Neutrophil (primary cell): ENCODE measurements at regions not wholly inside any gene's neighbourhood (a gene's known extent, or its start where the extent isn't known, plus 50 kb on each side); places are given as distances from the start of the nearest gene placed in this dataset.

ENCODE experiments used
- H3K27ac ChIP-seq: fragments of 200-600 bp; sonication (generic); 2 replicates; pipeline ENCODE4 v1.5.1; 2016; ENCODE audit warnings: mild to moderate bottlenecking, moderate library complexity
- H3K27me3 ChIP-seq: fragments of 200-600 bp; sonication (generic); 2 replicates; pipeline ENCODE4 v1.6.0; 2016; ENCODE audit warnings: mild to moderate bottlenecking
- H3K36me3 ChIP-seq: fragments of 200-600 bp; sonication (generic); 2 replicates; pipeline ENCODE4 v1.5.1; 2017
- H3K4me1 ChIP-seq, 2 experiments: fragments of 200-600 bp in 1 of 2; sonication (generic) in 1 of 2; 1 replicate in 1 of 2; 2 replicates in 1 of 2; pipeline versions ENCODE4 v1.5.1 to v1.6.1; 2013 to 2016; ENCODE audit warnings: low read depth in 1 of 2, low read length in 1 of 2, mild to moderate bottlenecking in 1 of 2, moderate library complexity in 1 of 2; ENCODE audit not compliant: control insufficient read depth in 1 of 2, insufficient read depth in 1 of 2
- H3K4me3 ChIP-seq, 2 experiments: fragments of 200-600 bp in 1 of 2; sonication (generic) in 1 of 2; 1 replicate in 1 of 2; 2 replicates in 1 of 2; pipeline ENCODE4 v1.5.1; 2013 to 2016; ENCODE audit warnings: low read depth in 1 of 2, low read length in 1 of 2, mild to moderate bottlenecking in 1 of 2, moderate library complexity in 1 of 2
- H3K9me3 ChIP-seq: fragments of 200-600 bp; sonication (generic); 2 replicates; pipeline ENCODE4 v1.5.1; 2016
- CTCF ChIP-seq: fragments of 200-600 bp; sonication (generic); IDR thresholded peaks from 2 replicates; pipeline ENCODE4 v1.5.1; 2016; ENCODE audit warnings: antibody characterized with exemption

GRCh38 chr15:95350908-95351307 lies 979.6 kb upstream of the NR2F2 start:
- Histone ChIP-seq H3K27ac (no peak overlapping the region), H3K4me1 (no peaks in the 10 kb centered on the region), H3K27me3 (no peaks in the 10 kb centered on the region), H3K9me3 (no peaks in the 10 kb centered on the region), H3K36me3 (no peaks in the 10 kb centered on the region), H3K4me3 (no peak overlapping the region)
- no peak for TF ChIP-seq CTCF

- no peaks in the 10 kb centered on the region for H3K27me3 ChIP-seq
- H3K36me3 ChIP-seq = no peaks in the 10 kb centered on the region
- H3K9me3 ChIP-seq = no peaks in the 10 kb centered on the region
- no peak overlapping the region for H3K27ac ChIP-seq
- TF ChIP-seq CTCF = no peak
- H3K4me1 ChIP-seq = no peaks in the 10 kb centered on the region
- no peak overlapping the region for H3K4me3 ChIP-seq
Observed at GRCh38 chr15:95352631-95353187, 977.8 kb upstream of the NR2F2 start.

GRCh38 chr15:95353512-95353911 lies 977.0 kb upstream of the NR2F2 start:
- H3K9me3 ChIP-seq = no peaks in the 10 kb centered on the region
- no peaks in the 10 kb centered on the region for H3K36me3 ChIP-seq
- H3K4me1 ChIP-seq = no peaks in the 10 kb centered on the region
- H3K27me3 ChIP-seq = no peaks in the 10 kb centered on the region
- no peak overlapping the region for H3K4me3 ChIP-seq
- H3K27ac ChIP-seq = no peak overlapping the region
- TF ChIP-seq CTCF = no peak

- TF ChIP-seq CTCF = no peak
Observed at GRCh38 chr15:95359966-95360365, 970.5 kb upstream of the NR2F2 start.

GRCh38 chr15:95362306-95362705 lies 968.2 kb upstream of the NR2F2 start:
- Histone ChIP-seq H3K36me3 (no peaks in the 10 kb centered on the region), H3K27ac (no peak overlapping the region), H3K9me3 (no peaks in the 10 kb centered on the region), H3K27me3 (no peaks in the 10 kb centered on the region), H3K4me3 (no peak overlapping the region), H3K4me1 (no peaks in the 10 kb centered on the region)
- no peak for TF ChIP-seq CTCF

More at GRCh38 chr15:95359966-95360365, 970.5 kb upstream of the NR2F2 start:
- Histone ChIP-seq H3K4me1 (no peaks in the 10 kb centered on the region), H3K27me3 (no peaks in the 10 kb centered on the region), H3K36me3 (no peaks in the 10 kb centered on the region), H3K4me3 (no peak overlapping the region), H3K27ac (no peak overlapping the region), H3K9me3 (no peaks in the 10 kb centered on the region)

- TF ChIP-seq CTCF = no peak
- Histone ChIP-seq H3K27me3 (no peaks in the 10 kb centered on the region), H3K4me1 (no peaks in the 10 kb centered on the region), H3K36me3 (no peaks in the 10 kb centered on the region), H3K4me3 (no peak overlapping the region), H3K9me3 (no peaks in the 10 kb centered on the region), H3K27ac (no peak overlapping the region)
Observed at GRCh38 chr15:95363646-95364045, 966.9 kb upstream of the NR2F2 start.
